ENCODE measurements at regions not wholly inside any gene's neighbourhood (a gene's known extent, or its start where the extent isn't known, plus 50 kb on each side); places are given as distances from the start of the nearest gene placed in this dataset.

DNA sequence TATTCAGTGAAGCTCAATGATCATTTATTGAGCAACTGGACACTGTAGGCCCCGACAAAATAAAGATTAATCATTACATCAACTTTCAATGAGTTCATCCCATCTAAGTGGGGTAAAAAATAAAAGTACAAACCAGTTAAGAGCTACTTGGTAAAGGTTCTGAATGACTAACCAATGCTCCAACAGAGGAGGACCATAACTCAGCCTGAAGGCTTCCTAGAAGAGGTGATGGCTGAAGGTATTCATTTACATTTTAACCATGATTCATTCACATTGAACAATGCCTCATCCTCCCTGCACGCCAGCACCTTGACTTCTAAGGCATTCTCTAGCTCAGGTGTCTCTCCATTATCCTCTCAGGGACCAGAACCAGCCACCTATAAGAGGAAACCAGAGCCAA, 201.4 kb downstream of the ZNF462 start:
- no peak for DNase-seq (ENCODE audit: low read depth)

DNA sequence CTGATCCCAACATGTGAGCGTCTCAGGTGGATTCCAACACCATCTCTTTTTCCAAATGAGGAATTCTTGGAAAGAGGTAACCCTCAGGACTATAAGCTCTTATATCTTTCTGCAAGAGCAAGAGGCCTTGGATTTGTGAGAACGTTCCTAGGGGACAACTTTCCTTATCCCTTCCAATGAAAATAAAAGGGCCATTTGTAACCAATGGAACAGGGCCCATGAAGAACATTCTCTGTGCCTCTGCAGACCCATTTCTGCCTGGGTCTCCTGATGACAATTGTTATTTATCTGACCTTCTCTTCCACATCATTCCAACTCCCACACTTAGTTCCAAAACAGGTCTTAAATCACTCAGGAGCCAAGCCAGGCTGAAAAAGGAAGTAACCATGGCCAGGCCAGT, 202.6 kb downstream of the ZNF462 start:
- DNase-seq (ENCODE audit: low read depth) = no peak

DNA sequence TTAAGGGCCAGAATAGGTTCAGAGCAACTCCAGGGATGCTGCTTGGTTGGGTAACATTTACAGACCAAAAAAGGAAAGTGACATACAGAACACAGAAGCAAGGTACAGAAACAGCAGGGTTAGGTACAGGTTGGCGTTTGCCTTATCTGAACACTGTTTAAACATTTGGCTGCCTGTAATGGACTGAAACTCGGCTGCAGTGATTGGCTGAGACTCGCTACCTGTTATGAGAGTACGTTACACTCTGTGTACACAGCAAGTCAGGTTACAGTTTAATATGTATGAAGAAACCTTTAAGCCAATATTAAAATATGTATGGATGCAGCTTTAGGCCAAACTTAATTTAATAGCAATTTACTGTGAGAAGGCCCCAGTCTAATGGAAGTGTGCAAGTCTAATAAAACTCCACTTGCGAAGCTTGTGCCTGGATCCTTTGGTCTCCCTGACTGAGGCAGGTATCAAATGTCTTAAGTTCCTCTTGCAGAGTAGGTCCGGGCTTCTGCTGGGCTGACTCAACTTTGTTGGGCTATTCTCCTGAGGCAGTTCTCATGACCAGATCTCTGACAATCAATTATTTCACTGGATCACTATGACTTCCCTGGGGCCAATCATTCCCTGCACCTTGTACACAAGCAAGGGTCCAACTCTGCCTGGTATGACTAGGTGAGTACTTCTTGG, 204.9 kb downstream of the ZNF462 start:
- DNase-seq (ENCODE audit: low read depth) = no peak

DNA sequence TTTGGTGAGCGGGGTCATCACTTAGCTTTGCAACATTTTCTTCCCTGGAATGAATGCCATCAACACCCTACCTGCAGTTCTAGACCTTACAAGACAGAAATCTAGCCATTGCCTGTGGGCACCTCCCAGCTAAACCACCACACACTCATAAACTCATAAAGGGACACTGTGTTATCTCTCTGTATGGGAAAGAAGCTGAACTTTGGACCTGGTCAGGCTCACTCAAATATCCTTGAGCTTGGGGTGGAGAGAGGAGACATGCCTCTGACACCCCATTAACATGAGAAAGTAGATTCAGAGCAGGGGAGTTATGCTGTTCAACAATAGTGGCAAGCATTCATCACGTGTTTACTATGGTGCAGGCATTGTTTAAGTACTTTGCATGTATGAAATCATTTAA, 205.6 kb downstream of the ZNF462 start:
- DNase-seq (ENCODE audit: low read depth) = no peak

DNA sequence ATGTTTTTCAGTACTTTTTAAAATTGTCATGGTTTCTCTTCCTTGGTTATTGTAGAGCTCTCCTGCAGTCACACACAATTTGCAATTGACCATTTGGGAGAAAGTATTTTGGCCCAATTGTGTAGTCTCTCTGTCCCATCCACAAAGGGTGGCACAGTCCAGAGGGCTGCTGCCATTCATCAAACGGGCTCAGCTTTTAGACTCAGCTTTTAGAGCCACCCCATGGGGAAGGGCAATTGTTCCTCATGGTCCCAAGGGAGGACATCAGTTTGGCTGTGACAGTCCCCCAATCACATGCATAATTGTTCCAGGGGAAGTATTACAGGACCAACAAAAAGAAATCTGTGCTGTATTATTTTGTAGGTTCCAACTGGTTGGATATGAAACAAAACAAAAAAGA, 207.6 kb downstream of the ZNF462 start:
- no peak for DNase-seq (ENCODE audit: low read depth)

DNA sequence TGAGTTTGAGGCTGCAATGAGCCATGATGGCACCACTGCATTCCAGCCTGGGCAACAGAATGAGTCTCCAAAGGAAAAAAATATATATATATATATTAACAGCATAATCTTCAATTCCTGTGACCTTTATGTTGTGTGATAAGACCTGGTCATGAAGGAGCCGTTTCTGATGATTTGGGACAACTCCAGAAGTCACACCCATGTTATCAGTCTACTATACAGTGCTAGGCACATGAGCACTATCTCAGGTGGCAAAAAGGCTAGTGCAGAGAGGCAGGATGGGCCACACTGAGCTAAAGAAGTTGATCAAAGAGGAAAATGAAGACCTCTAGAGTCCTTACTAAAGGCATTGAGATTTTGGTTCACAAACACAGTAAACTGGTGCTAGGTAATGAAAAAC, 205.0 kb upstream of the RAD23B start:
- no peak for DNase-seq (ENCODE audit: low read depth)

DNA sequence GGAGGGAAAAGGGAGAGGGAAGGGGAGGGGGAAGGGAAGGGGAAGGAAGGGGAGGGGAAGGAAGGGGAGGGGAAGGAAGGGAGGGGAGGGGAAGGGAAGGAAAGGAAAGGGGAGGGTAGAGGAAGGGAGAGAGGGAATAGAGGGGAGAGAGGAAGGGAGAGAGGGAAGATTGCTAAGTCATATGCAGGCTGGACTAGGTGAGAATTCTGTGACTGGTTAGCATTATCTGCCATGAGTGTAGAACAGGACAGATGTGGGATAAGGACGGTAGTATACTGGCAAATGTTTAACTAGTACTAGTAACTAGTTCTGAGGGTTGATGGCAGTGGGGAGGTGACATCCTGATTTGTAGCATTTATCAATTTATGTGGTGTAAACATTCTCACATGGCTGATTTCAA, 203.5 kb upstream of the RAD23B start:
- no peak for DNase-seq (ENCODE audit: low read depth)

DNA sequence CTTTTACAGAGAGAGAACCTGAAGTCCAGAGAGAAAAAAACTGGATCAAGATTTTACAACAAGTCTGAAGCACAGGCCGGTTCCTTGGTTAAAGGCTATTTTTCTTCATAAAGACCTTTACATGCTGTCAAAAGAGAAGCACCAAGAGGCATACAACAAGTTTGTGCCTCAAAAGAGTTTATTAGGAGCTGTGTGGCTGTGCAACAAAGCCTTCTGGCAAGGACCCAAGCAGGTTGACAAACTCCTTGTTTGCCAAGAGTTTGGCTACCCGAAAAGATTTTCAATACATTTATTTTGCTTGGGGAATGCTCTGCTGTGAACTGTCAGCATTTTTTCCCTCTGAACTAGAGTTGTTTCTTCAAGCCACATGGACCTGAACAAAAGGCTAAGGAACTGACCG, 202.9 kb upstream of the RAD23B start:
- no peak for DNase-seq (ENCODE audit: low read depth)

DNA sequence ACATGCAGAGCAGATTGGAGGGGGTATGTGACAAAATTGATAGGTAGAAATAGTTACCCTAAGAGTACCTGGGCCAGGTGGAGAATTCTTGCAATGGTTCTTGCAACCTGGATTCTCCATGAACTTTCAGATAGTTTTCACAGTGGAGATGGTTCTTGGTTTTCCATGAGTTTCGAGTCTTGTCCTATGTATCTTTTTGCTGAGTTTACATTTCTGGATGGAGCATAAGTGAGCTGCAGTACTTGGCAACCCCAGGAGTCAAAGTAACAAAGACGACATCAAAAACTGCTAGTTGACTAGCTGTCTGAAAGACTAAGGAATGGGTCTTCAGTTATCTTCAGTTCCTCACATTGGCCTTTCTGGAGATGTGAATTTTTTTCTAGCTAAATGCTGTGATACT, 196.6 kb upstream of the RAD23B start:
- DNase-seq (ENCODE audit: low read depth) = no peak

DNA sequence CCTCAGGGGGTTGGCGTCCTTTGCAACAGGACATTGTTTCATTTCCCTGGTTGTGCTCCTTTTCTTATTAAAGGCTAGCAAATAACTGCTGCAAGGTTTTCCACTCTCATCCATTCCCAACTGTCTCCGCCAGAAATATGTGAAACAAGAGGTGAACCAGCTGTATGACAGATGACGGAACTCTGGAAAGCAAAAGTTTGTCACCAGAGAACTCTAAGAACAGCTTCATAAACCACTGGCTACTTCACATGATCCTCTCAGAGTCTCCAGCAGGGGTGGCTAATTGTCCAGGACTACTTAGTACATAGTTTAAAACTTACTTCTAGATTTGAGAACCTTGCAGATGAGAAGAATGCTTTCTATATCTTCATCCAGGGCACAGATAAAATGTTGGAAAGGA, 195.9 kb upstream of the RAD23B start:
- no peak for DNase-seq (ENCODE audit: low read depth)

DNA sequence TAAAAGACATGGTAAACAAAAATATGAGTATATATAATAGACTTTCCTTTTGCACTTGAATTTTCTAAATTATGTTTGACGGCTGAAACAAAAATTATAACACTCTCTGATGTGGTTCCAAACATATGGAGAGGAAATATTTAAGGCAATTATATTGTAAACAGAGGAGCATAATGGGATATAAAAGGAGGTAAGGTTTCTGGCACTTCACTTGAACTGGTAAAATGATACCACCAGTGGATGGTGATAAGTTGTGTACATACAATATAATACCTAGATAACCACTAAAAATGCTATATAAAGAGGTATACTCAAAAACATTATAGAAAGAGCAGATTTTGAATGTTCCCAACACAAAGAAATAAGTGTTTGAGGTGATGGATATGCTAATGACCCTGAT, 192.9 kb upstream of the RAD23B start:
- no peak for DNase-seq (ENCODE audit: low read depth)

DNA sequence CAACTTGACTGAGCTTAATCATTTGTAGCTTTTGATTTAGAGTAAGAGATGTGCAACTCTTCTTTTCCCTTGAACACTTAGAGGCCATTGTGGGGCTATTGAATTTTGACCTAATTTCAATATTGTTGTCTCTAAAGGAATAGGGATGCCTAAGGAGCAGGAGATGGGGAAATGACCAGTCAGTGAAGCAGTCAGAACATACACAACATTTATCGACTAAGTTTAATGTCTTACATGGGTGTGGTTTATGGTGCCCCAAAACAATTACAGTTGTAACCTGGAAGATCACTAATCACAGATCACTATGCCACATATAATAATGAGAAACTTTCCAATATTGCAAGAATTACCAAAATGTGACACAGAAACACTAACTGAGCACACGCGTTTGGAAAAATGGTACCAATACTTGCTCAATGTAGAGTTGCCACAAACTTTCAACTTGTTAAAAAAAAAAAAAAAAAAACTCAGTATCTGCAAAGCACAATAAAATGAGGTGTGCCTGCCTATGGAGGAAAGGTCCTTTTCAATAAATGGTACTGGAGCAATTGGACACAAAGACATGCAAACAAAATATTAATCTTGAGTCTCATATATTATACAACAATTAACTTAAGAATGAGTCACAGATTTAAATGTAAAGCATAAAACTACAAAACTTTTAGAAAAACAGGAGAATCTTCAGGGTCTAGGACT, 189.6 kb upstream of the RAD23B start:
- no peak for DNase-seq (ENCODE audit: low read depth)

DNA sequence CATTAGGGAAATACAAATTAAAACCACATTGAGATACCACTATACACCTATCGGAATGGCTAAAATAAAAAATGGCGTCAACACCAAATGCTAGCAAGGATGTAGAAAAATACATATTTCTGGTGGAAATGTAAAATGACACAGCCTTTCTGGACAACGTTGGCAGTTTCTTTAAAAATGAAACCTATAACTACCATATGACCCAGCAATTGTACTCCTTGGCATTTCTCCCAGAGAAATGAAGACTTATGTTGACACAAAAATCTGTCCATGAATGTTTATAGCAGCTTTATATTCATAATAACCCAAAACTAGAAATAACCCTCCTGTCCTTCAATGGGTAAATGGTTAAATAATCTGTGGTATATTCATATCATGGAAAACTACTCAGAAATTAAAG, 188.7 kb upstream of the RAD23B start:
- no peak for DNase-seq (ENCODE audit: low read depth)

DNA sequence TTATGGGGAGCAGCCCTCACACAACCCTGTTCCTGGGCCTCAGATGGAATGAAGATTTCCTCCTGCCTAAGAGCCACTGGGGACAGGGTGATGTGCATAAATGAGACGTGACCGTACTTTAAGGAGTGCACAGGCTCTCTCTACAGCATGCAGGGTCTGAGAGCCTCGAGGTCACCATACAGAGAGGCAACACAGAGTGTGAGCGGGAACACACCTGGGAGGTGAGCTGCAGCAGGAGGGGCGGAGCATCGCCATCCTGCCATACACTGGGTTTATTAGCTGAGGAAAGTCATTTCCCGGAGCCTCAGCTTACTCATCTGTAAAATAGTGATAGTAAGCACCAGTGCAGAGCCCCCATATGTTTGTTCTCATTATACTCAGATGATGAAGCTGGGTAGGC, 182.5 kb upstream of the RAD23B start:
- no peak for DNase-seq (ENCODE audit: low read depth)

DNA sequence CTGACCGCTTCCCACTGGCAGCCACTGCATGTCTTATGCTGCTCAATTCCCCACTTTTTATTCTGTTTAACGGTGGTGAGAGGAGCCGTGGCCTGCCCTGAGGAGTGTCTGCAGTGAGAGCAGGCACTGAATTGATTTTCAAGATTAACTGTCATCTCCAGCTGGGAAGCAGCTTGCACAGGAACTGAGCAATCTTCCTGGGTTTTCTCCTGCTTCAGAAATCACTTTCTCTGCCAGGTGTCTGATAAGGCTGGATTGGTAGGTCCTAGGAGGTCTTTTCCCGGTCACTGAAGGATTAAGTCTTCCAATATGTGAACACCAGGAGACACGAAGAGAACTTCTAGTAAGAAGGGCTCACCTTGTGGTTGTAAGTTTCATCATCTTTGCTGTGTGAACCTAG, 181.1 kb upstream of the RAD23B start:
- DNase-seq (ENCODE audit: low read depth) = no peak

DNA sequence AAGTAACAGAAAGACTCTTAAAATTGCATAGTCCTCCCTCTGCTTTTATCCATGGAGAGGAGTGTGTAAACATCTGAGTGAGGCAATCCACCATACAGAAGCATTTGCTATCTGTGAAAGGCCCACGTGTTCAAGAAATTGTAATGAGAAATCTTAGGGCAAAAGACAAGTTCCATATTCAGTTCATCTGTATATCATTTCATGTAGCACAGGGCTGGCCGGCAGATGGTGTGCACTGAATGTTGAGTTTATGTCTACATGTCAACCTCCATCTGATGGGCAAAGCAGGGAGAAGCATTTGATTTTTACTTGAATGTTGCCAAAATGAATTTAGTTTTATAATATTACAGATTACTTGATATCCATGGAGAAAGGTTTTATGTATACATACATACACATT, 179.5 kb upstream of the RAD23B start:
- no peak for DNase-seq (ENCODE audit: low read depth)

DNA sequence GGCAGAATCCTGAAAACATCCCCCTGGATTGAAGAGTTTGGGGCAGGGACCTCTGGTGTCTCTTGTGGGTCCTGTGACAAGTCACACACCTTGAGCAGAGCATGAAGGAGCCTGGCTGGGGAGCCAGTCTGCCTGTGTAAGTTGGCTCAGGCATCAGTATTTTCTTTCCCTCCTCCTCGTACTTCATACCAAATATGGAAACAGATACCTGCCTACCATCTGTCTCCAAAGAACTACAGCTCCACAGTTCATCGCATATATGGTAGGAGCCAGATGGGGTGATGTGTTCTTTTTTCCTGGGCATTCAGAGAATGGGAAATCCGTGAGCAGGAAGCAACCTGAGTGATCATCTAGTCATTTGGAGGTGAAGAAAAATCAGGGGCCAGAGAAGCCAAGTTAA, 177.3 kb upstream of the RAD23B start:
- DNase-seq (ENCODE audit: low read depth) = no peak

DNA sequence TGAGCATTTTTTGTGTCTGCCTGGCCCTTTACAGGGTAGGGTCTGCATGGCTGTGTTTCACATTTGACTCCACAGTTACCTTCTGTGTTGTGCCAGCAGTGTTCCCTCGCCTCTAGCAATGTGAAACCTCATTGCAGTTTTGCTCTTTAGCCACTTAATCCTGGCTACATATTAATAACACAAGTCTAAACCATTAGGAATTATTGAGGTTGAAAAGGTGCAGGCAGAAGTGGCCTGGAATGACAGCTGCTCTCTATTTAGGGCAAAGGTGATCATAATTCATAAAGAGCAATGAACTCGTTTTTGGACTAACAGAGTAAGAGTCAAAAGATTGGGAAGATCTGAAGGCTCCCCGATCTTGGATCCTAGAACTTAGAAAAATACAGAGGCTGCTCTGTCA, 176.7 kb upstream of the RAD23B start:
- no peak for DNase-seq (ENCODE audit: low read depth)

DNA sequence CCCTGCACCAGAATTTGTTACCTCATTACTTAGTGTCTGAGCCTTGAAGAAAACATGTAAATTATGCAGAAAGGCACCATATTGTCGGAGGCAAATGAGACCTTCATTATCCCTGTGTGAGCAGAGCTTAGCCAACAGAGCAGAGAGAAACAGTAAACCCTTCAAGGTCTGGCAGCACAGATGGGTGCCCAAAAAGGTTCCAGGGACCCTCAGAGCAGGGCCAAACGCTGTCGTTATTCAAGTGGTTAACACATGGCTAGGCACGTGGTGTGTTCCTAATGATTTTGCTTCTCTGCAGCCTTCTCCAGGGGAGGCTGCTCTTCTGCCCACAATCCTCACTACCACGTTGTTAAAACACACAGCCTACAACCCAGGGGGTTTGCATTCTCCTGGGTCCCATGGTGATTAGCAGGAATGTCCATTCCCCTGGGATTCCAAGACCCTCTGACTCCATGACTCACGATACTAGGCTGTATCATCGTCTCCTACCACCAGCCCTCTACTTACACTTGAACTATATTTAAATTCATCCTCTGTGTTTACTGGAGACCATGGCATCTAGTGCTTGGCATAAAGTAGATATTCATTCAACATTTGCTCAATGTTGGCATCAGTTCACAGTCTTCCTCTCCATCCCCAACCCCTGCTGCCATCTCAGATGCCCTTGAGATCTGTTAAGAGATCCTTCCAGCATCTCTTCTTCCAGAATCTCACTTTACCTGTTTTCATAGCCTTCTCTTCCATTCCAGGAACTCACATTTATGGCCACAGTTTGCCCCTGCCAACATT, 174.5 kb upstream of the RAD23B start:
- DNase-seq (ENCODE audit: low read depth) = no peak

DNA sequence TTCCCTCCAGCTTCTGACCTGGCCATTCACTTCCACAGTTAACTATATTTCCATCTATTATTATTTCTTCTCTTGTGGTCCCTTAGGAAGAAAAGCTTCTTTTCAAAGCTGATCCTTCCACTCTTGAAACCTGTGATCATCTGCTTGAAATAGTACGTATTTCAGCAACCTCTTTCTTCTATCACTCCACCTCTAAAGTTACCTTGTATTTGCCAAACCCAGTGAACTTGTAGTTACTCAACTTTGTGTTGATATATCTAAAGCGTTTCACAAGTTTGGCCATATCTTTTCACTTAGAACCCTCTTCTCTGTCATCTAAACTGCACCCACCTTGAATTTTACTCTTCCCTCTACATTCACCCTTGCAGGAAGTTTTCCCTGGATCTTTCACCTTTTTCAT, 173.8 kb upstream of the RAD23B start:
- DNase-seq (ENCODE audit: low read depth) = no peak

DNA sequence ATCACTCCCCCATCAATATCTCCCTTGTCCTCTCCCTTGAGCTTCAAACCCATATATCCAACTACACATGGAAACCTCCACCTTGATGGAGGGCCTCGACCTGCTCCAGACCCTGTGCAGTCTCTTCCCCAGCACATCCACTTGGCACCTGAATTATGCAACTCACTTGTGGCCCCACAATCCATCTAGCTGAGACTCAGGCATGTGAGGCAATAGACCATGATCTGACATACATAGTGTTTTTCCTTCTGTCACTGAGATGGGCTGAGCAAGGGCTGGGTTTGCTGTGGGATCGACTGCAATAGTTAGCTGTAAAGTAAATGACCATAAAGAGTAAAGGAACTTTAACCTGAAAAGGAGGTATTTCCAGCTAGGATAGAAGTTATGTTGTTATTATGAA, 172.9 kb upstream of the RAD23B start:
- DNase-seq (ENCODE audit: low read depth) = no peak

DNA sequence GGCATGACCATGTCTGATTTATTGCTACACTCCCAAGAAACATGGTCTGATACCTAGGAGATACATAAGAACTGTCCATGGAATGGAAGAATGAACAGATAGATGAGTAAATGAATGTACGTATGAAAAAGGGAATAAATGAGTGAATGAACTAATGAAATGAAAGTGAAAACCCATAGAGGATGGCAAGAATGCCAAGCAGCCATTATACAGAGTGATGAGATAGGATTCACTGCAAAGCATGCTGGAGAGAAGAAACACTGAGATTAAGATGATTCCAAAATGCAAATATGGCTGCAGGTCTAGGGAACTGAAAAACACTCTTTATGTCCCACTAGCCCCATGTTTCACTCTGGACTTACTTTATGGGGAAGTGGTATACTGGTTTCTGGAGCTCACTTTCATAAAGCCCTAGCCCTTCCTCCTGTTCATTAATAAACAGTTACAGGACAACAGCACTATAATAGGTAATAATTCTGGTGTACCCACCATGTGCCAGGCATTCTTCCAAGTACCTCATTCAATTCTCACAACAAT, 170.3 kb upstream of the RAD23B start:
- DNase-seq (ENCODE audit: low read depth) = no peak
